ENCODE measurements at regions not wholly inside any gene's neighbourhood (a gene's known extent, or its start where the extent isn't known, plus 50 kb on each side); places are given as distances from the start of the nearest gene placed in this dataset.

DNA sequence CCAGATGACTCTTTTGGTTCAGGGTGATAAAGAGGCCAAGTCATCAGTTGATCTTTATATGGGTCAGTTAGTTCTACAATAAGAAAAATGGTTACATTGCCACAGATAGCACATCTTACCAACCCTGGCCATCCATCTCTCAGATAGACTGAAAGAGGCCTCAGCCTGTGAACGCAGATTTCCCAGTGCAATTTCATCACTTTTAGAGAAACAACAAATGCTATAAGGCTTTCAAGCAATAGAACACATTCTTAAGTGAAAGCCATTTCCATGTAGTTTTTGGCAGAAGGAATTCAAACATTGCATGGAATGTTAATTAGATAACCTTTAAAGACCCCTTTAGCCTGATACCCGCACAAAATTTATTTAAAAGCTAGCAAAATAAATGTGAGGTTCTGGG is 200.6 kb upstream of the ZBTB20 start:
- DNase-seq (ENCODE audit: low read depth, low spot score), result no peak
- no peak overlapping the region for H3K4me3 ChIP-seq (ENCODE audit: low read depth, low read length)
- POLR2A ChIA-PET, result no interaction called here
- TF ChIP-seq, protein P1, sequence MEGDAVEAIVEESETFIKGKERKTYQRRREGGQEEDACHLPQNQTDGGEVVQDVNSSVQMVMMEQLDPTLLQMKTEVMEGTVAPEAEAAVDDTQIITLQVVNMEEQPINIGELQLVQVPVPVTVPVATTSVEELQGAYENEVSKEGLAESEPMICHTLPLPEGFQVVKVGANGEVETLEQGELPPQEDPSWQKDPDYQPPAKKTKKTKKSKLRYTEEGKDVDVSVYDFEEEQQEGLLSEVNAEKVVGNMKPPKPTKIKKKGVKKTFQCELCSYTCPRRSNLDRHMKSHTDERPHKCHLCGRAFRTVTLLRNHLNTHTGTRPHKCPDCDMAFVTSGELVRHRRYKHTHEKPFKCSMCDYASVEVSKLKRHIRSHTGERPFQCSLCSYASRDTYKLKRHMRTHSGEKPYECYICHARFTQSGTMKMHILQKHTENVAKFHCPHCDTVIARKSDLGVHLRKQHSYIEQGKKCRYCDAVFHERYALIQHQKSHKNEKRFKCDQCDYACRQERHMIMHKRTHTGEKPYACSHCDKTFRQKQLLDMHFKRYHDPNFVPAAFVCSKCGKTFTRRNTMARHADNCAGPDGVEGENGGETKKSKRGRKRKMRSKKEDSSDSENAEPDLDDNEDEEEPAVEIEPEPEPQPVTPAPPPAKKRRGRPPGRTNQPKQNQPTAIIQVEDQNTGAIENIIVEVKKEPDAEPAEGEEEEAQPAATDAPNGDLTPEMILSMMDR (IDR thresholded peaks at IDR 0.05; ENCODE audit: insufficient read depth, low read length, missing control alignments), result no peak
- CTCF ChIA-PET, result no interaction called here

DNA sequence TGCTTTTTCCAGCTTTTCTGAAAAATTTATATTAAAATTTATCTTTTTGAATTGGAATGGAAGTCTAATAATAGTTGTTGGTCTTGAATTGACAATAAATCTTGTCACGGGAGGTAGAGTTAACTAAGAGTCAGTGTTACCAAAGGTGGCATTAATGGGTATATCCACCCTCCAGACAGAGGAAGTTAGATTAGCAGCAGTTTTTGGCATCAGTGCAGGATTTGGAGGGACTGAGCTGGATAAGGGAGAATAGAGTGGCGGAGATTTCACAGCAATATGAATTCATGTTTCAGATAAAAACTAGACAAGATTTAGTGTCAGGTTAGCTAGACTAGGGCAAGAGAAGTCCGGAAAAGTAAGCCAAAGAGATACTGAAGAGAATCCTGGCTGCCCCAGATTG is 201.3 kb upstream of the ZBTB20 start:
- DNase-seq (ENCODE audit: low read depth, low spot score), result no peak
- H3K4me3 ChIP-seq (ENCODE audit: low read depth, low read length), result no peak overlapping the region
- ChIA-PET POLR2A (no interaction called here), CTCF (no interaction called here)
- TF ChIP-seq, protein P1 (IDR thresholded peaks at IDR 0.05; ENCODE audit: insufficient read depth, low read length, missing control alignments), result no peak

DNA sequence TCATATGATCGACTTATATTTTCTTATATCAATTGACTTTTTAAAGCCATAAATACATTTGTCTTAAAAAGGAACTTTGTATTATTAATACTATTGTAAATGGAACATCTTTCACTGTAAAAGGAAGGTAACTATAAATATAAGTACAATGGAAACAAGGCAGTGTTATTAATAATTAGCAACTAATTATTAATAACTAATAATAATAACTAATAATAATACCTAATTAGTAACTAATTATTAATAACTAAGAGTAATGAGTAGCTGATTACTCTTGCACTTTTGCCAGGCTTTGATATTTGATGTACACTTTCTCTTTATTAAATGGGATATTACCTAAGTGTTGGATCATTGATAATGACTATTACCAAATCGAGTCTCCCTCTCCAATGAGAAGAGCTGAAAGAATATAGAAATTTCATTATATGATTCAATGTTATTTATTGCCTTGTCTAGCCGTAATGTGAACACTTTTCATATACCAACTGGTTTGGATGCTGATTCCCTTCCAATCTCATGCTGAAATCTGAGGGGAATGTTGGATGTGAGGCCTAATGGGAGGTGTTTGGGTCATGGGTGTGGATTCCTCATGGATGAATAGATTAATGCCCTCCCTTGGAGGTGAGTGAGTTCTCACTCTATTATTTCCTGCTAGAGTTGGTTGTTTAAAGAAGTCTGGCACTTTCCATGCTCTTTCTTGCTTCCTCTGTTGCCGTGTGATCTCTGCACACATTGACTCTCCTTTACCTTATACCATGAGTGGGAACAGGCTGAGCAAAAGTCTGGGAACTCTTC is 202.1 kb upstream of the ZBTB20 start:
- no peak overlapping the region for H3K4me3 ChIP-seq (ENCODE audit: low read depth, low read length)
- DNase-seq (ENCODE audit: low read depth, low spot score), result no peak
- CTCF ChIA-PET, result no interaction called here
- TF ChIP-seq, protein P1 (IDR thresholded peaks at IDR 0.05; ENCODE audit: insufficient read depth, low read length, missing control alignments), result no peak
- POLR2A ChIA-PET, result no interaction called here

DNA sequence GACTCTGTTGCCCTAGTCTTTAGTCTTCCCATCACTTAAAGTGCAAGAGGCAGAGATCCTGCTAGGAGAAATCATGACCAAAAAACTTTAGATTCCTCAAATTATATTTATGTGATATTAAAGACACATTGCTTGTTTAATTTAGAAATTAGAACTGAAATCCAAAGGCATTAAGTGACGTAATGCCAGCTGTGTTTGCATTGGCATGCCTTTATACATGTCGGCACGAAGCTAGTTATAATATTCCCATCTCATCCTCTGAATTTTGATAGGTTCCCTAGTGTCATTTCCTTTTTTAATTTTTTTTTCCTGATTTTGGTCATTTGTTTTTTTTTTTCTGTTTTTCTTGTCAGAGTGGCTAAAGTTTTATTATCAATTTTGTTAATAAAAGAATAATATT is 203.5 kb upstream of the ZBTB20 start:
- DNase-seq (ENCODE audit: low read depth, low spot score), result no peak
- H3K4me3 ChIP-seq (ENCODE audit: low read depth, low read length), result no peak overlapping the region
- TF ChIP-seq, protein P1 (IDR thresholded peaks at IDR 0.05; ENCODE audit: insufficient read depth, low read length, missing control alignments), result no peak
- CTCF ChIA-PET, result no interaction called here
- POLR2A ChIA-PET, result no interaction called here

DNA sequence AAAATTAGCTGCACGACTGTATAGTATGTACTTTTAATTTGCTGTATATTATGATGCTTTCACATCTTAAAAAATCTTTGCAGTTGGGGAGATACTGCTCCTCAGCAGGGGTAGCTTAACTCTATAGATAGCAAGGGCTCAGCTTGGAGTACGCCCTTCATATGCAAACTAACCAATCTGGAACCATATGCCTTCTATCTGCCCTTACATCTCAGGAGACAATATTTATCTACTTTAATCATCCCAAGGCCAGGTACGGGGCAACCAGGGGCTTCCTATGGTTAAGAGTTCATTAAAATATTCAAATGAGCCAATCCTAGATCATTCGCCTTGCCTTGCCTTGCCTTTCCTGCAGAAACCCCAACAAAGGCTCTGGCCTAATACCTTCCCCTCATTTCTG is 204.1 kb upstream of the ZBTB20 start:
- no peak for DNase-seq (ENCODE audit: low read depth, low spot score)
- no peak overlapping the region for H3K4me3 ChIP-seq (ENCODE audit: low read depth, low read length)
- CTCF ChIA-PET, result no interaction called here
- TF ChIP-seq, protein P1 (IDR thresholded peaks at IDR 0.05; ENCODE audit: insufficient read depth, low read length, missing control alignments), result no peak
- POLR2A ChIA-PET, result no interaction called here

DNA sequence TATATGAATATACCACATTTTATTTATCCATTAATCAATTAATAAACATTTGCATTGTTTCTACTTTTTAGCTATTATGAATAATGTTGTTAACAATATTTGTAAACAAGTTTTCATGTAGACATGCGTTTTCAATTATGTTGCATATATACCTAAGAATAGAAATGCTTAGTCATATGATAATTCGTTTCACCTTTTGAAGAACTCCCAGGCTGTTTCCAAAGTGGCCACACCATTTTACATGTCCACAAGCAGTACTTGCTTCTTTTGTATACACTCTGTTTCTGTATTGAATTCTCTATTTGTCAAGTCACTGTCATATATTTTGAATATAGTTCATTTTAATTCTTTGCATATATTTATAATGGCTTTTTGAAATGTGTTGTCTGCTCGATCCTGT is 206.9 kb upstream of the ZBTB20 start:
- TF ChIP-seq, protein P1 (IDR thresholded peaks at IDR 0.05; ENCODE audit: insufficient read depth, low read length, missing control alignments), result no peak
- DNase-seq (ENCODE audit: low read depth, low spot score), result no peak
- no peak overlapping the region for H3K4me3 ChIP-seq (ENCODE audit: low read depth, low read length)
- POLR2A ChIA-PET, result no interaction called here
- CTCF ChIA-PET, result interaction anchor here (0.8 to 1.5 kb wide), 2 partner anchors 34 to 430 kb away, joined by 3 to 4 read pairs; no protein-coding TSS in a partner anchor

All from AG04449 (cell line).